Nephron progenitor cell (in vitro differentiated cells): ENCODE measurements at regions not wholly inside any gene's neighbourhood (a gene's known extent, or its start where the extent isn't known, plus 50 kb on each side); places are given as distances from the start of the nearest gene placed in this dataset.

Experiments used
- DNase-seq: peaks from one replicate; pipeline ENCODE4 v3.0.0; 2021
- H3K27ac Mint-ChIP-seq: 2 replicates; pipeline ENCODE4 v1.8.0; 2021; ENCODE audit warnings: mild to moderate bottlenecking, moderate library complexity, mixed read lengths
- H3K27me3 Mint-ChIP-seq: 2 replicates; pipeline ENCODE4 v1.8.0; 2021; ENCODE audit warnings: mild to moderate bottlenecking, low read depth, mixed read lengths; ENCODE audit not compliant: poor library complexity
- H3K36me3 Mint-ChIP-seq: 2 replicates; pipeline ENCODE4 v1.8.0; 2021; ENCODE audit warnings: low read depth, mixed read lengths
- H3K4me1 Mint-ChIP-seq: 2 replicates; pipeline ENCODE4 v1.8.0; 2021; ENCODE audit warnings: mixed read lengths
- H3K4me3 Mint-ChIP-seq: 2 replicates; pipeline ENCODE4 v1.8.0; 2021; ENCODE audit warnings: mild to moderate bottlenecking, moderate library complexity, mixed read lengths
- H3K9me3 Mint-ChIP-seq: 2 replicates; pipeline ENCODE4 v1.8.0; 2021; ENCODE audit warnings: mild to moderate bottlenecking, moderate library complexity, mixed read lengths
- TF ChIP-seq, protein P1 (sequence below): fragments of 200-600 bp; sonication (generic); IDR thresholded peaks from 2 replicates; pipeline ENCODE4 v1.5.0; 2021; ENCODE audit warnings: antibody characterized with exemption

DNA sequence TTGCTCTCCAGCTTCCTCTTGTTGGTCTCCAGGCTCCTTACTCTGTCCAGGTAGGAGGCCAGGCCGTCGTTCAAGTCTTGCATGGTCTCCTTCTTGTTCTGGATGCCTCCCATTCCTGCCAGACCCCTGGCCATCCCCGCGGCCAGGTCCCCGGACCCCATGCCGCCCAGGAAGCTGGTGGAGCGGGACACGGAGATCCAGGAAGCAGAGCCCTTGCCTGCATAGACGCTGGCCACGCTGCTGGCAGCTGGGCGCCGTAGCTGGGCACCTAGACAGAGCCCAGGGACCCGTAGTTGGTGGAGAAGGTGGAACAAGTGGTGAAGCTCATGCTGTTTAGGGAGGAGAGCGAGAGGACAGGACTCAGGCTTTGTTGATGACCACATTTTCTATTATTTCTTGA is 1584.0 kb upstream of the ACO1 start:
- no peaks in the 10 kb centered on the region for H3K27me3 Mint-ChIP-seq
- DNase-seq, result no peak
- H3K4me1 Mint-ChIP-seq, result no peaks in the 10 kb centered on the region
- no peak overlapping the region for H3K27ac Mint-ChIP-seq
- TF ChIP-seq, protein P1, sequence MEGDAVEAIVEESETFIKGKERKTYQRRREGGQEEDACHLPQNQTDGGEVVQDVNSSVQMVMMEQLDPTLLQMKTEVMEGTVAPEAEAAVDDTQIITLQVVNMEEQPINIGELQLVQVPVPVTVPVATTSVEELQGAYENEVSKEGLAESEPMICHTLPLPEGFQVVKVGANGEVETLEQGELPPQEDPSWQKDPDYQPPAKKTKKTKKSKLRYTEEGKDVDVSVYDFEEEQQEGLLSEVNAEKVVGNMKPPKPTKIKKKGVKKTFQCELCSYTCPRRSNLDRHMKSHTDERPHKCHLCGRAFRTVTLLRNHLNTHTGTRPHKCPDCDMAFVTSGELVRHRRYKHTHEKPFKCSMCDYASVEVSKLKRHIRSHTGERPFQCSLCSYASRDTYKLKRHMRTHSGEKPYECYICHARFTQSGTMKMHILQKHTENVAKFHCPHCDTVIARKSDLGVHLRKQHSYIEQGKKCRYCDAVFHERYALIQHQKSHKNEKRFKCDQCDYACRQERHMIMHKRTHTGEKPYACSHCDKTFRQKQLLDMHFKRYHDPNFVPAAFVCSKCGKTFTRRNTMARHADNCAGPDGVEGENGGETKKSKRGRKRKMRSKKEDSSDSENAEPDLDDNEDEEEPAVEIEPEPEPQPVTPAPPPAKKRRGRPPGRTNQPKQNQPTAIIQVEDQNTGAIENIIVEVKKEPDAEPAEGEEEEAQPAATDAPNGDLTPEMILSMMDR, result no peak
- no peaks in the 10 kb centered on the region for H3K9me3 Mint-ChIP-seq
- H3K36me3 Mint-ChIP-seq, result no peaks in the 10 kb centered on the region
- no peak overlapping the region for H3K4me3 Mint-ChIP-seq

DNA sequence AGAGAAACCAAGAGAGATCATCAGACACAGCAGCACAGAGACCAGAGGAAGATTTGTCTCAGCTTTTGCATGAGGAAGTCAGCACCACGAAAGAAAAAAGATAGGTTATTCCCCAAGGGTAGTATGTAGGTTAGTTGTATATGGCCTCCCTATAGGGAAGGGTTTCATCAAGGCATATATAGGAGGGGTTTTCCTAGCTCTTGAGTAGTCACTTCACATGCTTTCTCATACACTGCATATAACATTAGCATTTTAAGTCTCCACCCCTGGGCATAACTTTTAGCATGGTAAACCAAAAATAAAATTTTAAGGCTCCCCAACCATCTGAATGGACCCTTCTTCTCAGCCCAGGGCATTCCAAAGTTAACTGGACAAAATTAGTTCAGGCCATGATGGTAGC is 1571.6 kb upstream of the ACO1 start:
- H3K4me3 Mint-ChIP-seq, result no peak overlapping the region
- TF ChIP-seq, protein P1, result no peak

DNA sequence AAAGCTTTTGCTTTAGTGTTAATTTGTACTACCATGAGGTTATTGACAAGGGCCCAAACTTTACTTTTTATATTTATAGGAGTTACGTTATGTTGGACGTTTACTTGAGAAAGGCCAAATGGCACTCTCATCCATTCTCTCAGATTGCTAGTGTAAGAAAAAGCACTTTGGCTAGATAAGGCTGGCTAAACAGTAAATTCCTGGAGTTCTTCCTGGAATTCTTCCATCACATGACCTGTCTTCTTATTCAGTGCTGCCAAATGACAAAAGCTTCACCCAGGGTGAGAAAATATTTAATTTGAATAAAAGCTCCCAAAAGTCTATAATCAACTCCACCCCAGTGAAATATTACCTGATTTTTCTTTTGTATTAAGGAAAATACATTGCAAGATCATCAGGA is 1568.9 kb upstream of the ACO1 start:
- Mint-ChIP-seq H3K27me3 (no peaks in the 10 kb centered on the region), H3K36me3 (no peaks in the 10 kb centered on the region), H3K4me3 (no peak overlapping the region), H3K27ac (no peak overlapping the region), H3K4me1 (no peaks in the 10 kb centered on the region), H3K9me3 (peaks cover 5% of the 10 kb centered on the region)
- TF ChIP-seq, protein P1, result no peak
- no peak for DNase-seq

More for the DNA sequence above, 1571.6 kb upstream of the ACO1 start:
- no peak for DNase-seq
- H3K9me3 Mint-ChIP-seq, result no peaks in the 10 kb centered on the region
- no peak overlapping the region for H3K27ac Mint-ChIP-seq
- H3K27me3 Mint-ChIP-seq, result no peaks in the 10 kb centered on the region
- H3K36me3 Mint-ChIP-seq, result no peaks in the 10 kb centered on the region
- no peaks in the 10 kb centered on the region for H3K4me1 Mint-ChIP-seq

DNA sequence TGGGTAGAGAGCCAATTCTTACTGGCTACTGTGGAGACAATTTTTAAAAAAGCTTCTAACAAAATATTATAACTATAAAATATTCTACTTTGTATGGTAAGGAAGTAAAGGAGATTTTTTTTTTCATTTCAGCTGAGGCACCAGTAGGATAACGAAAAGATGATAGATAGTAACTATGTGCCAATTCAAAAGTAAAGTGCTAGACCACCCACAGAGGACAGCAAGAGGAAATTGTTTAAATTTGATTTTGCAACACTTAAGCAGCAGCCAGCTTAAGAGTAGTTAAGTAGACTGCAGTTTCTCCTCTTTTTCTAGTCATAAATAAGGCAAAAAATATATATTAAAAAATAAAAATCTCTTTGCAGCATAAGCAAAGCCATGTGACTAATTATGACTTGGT is 1539.3 kb upstream of the ACO1 start:
- Mint-ChIP-seq H3K4me3 (no peak overlapping the region), H3K36me3 (no peaks in the 10 kb centered on the region), H3K27ac (no peak overlapping the region), H3K4me1 (peaks cover 4% of the 10 kb centered on the region), H3K27me3 (no peaks in the 10 kb centered on the region), H3K9me3 (no peaks in the 10 kb centered on the region)
- TF ChIP-seq, protein P1, result no peak
- no peak for DNase-seq

DNA sequence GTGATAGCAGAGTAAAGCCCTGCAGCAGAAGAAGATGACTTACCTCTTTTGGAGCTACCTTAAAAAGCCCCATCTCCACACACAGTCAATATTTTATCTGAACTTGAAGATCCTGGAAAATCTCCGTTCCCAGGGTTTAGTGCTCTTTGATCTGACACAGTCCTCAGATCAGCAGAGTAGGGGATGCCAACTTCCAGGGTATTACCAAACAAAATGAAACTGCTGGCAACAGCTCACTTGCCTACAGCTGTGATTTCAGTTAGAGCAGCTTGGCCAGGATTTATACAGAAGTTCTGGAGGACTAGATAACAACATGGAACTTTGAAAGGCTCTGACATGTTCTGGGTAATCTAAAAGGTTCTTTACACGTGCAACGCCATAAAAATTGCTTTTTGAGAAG is 1537.8 kb upstream of the ACO1 start:
- Mint-ChIP-seq H3K36me3 (no peaks in the 10 kb centered on the region), H3K9me3 (peaks cover 2% of the 10 kb centered on the region), H3K4me1 (peaks cover 4% of the 10 kb centered on the region), H3K27me3 (no peaks in the 10 kb centered on the region), H3K27ac (no peak overlapping the region), H3K4me3 (no peak overlapping the region)
- TF ChIP-seq, protein P1, result no peak
- no peak for DNase-seq

DNA sequence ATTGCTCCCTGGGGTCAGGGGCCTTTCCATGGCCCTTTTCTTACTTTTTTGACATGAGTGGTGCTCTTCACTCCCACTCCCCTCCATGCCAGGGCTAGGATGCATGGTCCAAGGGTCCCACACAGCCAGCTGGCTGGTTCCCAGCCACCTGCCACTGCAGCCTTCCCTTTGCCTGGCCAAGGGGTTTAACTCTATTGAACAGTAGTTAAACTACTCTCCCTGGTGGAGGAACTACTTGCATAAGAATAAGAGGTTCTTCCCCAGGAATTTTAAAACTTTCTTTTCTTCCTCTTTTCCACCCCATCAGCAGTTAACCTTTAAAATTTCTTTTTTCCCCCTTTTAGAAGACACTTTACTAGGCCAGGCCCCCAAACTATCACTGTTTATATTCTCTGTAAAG is 1532.8 kb upstream of the ACO1 start:
- Mint-ChIP-seq H3K27ac (no peak overlapping the region), H3K27me3 (no peaks in the 10 kb centered on the region), H3K4me1 (no peaks in the 10 kb centered on the region), H3K9me3 (peaks cover 5% of the 10 kb centered on the region), H3K36me3 (no peaks in the 10 kb centered on the region), H3K4me3 (no peak overlapping the region)
- TF ChIP-seq, protein P1, result no peak
- DNase-seq, result no peak
